ENCODE measurements at regions not wholly inside any gene's neighbourhood (a gene's known extent, or its start where the extent isn't known, plus 50 kb on each side); places are given as distances from the start of the nearest gene placed in this dataset.

DNA sequence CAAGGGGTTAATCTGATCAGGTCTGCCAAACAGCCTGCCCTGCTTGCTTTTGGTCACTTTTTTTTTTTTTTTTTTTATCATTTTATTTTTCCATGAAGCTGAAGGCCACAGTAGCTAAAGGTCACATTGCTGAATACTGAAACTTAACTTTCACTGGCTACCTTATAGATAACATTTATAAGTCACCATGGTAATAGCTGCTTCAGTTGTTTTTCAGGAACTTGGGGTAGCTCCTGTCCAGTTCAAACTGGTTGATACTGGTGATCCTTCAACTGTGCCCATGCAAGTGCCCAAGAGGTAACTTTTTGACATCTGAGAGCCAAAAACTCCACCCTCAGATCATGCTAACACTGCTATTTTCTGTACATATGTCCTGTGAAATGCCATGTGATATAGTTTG lies 68.3 kb upstream of the RGS7BP start (continued):
- TF ChIP-seq, protein P1, sequence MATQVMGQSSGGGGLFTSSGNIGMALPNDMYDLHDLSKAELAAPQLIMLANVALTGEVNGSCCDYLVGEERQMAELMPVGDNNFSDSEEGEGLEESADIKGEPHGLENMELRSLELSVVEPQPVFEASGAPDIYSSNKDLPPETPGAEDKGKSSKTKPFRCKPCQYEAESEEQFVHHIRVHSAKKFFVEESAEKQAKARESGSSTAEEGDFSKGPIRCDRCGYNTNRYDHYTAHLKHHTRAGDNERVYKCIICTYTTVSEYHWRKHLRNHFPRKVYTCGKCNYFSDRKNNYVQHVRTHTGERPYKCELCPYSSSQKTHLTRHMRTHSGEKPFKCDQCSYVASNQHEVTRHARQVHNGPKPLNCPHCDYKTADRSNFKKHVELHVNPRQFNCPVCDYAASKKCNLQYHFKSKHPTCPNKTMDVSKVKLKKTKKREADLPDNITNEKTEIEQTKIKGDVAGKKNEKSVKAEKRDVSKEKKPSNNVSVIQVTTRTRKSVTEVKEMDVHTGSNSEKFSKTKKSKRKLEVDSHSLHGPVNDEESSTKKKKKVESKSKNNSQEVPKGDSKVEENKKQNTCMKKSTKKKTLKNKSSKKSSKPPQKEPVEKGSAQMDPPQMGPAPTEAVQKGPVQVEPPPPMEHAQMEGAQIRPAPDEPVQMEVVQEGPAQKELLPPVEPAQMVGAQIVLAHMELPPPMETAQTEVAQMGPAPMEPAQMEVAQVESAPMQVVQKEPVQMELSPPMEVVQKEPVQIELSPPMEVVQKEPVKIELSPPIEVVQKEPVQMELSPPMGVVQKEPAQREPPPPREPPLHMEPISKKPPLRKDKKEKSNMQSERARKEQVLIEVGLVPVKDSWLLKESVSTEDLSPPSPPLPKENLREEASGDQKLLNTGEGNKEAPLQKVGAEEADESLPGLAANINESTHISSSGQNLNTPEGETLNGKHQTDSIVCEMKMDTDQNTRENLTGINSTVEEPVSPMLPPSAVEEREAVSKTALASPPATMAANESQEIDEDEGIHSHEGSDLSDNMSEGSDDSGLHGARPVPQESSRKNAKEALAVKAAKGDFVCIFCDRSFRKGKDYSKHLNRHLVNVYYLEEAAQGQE (IDR thresholded peaks at IDR 0.05; ENCODE audit: low read depth, low read length) = no peak
- TF ChIP-seq, protein P2, sequence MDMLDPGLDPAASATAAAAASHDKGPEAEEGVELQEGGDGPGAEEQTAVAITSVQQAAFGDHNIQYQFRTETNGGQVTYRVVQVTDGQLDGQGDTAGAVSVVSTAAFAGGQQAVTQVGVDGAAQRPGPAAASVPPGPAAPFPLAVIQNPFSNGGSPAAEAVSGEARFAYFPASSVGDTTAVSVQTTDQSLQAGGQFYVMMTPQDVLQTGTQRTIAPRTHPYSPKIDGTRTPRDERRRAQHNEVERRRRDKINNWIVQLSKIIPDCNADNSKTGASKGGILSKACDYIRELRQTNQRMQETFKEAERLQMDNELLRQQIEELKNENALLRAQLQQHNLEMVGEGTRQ (IDR thresholded peaks at IDR 0.05; ENCODE audit: borderline replicate concordance, low read depth, low read length) = no peak

DNA sequence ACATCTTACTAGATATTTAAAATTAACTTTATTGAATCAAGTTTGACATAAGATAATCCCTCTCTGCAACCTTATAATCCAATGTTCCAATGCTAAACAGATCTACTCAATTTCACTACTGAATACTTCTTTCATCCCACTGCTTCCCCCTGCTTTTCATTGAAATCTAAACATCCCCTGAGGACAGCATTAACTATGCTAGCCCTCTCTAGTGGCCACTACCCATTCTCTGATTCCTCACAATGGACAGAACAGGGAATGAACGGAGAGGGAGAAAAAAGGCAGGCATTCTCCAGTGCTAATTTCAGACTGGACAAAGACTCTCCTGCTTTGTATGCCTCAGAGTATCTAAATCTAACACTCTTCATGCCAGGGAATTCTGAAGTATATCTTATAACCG lies 54.3 kb upstream of the RGS7BP start:
- intact Hi-C loops (cut with micrococcal nuclease; ENCODE audit: unreplicated experiment) = no loop called here
- no peak for FAIRE-seq

More for the DNA sequence above, 54.3 kb upstream of the RGS7BP start:
- Histone ChIP-seq H3K36me3 (ENCODE audit: control insufficient read depth in 2 of 2, insufficient read depth in 2 of 2, low read length in 1 of 2) (no peaks in the 10 kb centered on the region), H3K4me3 (no peak overlapping the region), H3K79me2 (ENCODE audit: control insufficient read depth, insufficient read depth, low read length) (no peaks in the 10 kb centered on the region), H3K4me2 (ENCODE audit: control insufficient read depth, insufficient read depth) (no peak overlapping the region), H2AFZ (ENCODE audit: control insufficient read depth, low read depth, low read length) (no peak overlapping the region), H3K9me3 (replicated peaks; ENCODE audit: control insufficient read depth, insufficient read depth, low read length) (no peaks in the 10 kb centered on the region), H3K9ac (ENCODE audit: control insufficient read depth, insufficient read depth, low read length) (no peak overlapping the region), H3K27ac (ENCODE audit: control insufficient read depth, insufficient read depth) (no peak overlapping the region), H4K20me1 (ENCODE audit: control insufficient read depth, insufficient read depth) (no peaks in the 10 kb centered on the region), H3K4me1 (ENCODE audit: control insufficient read depth, insufficient read depth, low read length) (no peaks in the 10 kb centered on the region), H3K27me3 (replicated peaks in 1 of 2; ENCODE audit: control insufficient read depth in 2 of 2, insufficient read depth in 2 of 2, low read length in 1 of 2) (no peaks in the 10 kb centered on the region)
- BruUV-seq (replicated peaks) = no TSS peak
- ChIA-PET RAD21 (ENCODE audit: unreplicated experiment) (no interaction called here), CTCF (no interaction called here), POLR2A (no interaction called here), SMC1A (ENCODE audit: uncharacterized antibody, unreplicated experiment) (no interaction called here)
- TF ChIP-seq CBFB (IDR thresholded peaks at IDR 0.05; ENCODE audit: low read depth) = no peak
- TF ChIP-seq PAX8 (IDR thresholded peaks at IDR 0.05) = no peak
- TF ChIP-seq, protein P3, sequence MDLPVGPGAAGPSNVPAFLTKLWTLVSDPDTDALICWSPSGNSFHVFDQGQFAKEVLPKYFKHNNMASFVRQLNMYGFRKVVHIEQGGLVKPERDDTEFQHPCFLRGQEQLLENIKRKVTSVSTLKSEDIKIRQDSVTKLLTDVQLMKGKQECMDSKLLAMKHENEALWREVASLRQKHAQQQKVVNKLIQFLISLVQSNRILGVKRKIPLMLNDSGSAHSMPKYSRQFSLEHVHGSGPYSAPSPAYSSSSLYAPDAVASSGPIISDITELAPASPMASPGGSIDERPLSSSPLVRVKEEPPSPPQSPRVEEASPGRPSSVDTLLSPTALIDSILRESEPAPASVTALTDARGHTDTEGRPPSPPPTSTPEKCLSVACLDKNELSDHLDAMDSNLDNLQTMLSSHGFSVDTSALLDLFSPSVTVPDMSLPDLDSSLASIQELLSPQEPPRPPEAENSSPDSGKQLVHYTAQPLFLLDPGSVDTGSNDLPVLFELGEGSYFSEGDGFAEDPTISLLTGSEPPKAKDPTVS (IDR thresholded peaks at IDR 0.05; ENCODE audit: low read depth, low read length) = no peak
- in situ Hi-C loops (cut with MboI) = no loop called here
- DNase-seq (ENCODE audit: low read depth, low spot score) = no peak
- no peak for ATAC-seq
- WGBS (ENCODE audit: insufficient coverage, insufficient replicate concordance, low lambda C conversion rate, missing lambda C conversion rate) = 19% methylated on average over 2 of the region's 2 CpGs
